ENCODE measurements at regions not wholly inside any gene's neighbourhood (a gene's known extent, or its start where the extent isn't known, plus 50 kb on each side); places are given as distances from the start of the nearest gene placed in this dataset.

- DNase-seq, result no peak
Observed at GRCh38 chr21:35233756-35234155, 184.7 kb upstream of the RUNX1 start.

- no peak for DNase-seq
Observed at GRCh38 chr21:35232545-35233176, 183.6 kb upstream of the RUNX1 start.

- no peak for DNase-seq
Observed at GRCh38 chr21:35231090-35231489, 182.0 kb upstream of the RUNX1 start.

GRCh38 chr21:35229290-35229689 is 180.2 kb upstream of the RUNX1 start:
- DNase-seq, result no peak

- no peak for DNase-seq
Observed at GRCh38 chr21:35227786-35228185, 178.7 kb upstream of the RUNX1 start.

GRCh38 chr21:35226968-35227744 is 178.1 kb upstream of the RUNX1 start:
- DNase-seq, result no peak

- no peak for DNase-seq
Observed at GRCh38 chr21:35226328-35226727, 177.2 kb upstream of the RUNX1 start.

- no peak for DNase-seq
Observed at GRCh38 chr21:35225573-35225972, 176.5 kb upstream of the RUNX1 start.

- no peak for DNase-seq
Observed at GRCh38 chr21:35223480-35224156, 174.5 kb upstream of the RUNX1 start.

GRCh38 chr21:35222541-35222941 is 173.4 kb upstream of the RUNX1 start:
- DNase-seq, result no peak

GRCh38 chr21:35222021-35222420 is 172.9 kb upstream of the RUNX1 start:
- DNase-seq, result no peak

GRCh38 chr21:35220301-35220700 is 171.2 kb upstream of the RUNX1 start:
- no peak for DNase-seq

- DNase-seq, result no peak
Observed at GRCh38 chr21:35219719-35220118, 170.6 kb upstream of the RUNX1 start.

GRCh38 chr21:35219291-35219690 is 170.2 kb upstream of the RUNX1 start:
- DNase-seq, result no peak

- DNase-seq, result no peak
Observed at GRCh38 chr21:35217504-35218060, 168.5 kb upstream of the RUNX1 start.

GRCh38 chr21:35216996-35217395 is 167.9 kb upstream of the RUNX1 start:
- no peak for DNase-seq

- no peak for DNase-seq
Observed at GRCh38 chr21:35215870-35216269, 166.8 kb upstream of the RUNX1 start.

- DNase-seq, result no peak
Observed at GRCh38 chr21:35212393-35213127, 163.5 kb upstream of the RUNX1 start.

GRCh38 chr21:35211782-35212181 is 162.7 kb upstream of the RUNX1 start:
- DNase-seq, result no peak

GRCh38 chr21:35210093-35210492 is 161.0 kb upstream of the RUNX1 start:
- no peak for DNase-seq

- no peak for DNase-seq
Observed at GRCh38 chr21:35208810-35209517, 159.9 kb upstream of the RUNX1 start.

GRCh38 chr21:35208104-35208503 is 159.0 kb upstream of the RUNX1 start:
- DNase-seq, result no peak

Measured in DMS 273 treated with DMSO at 0.1 percent for 48 hours (cell line).